Testis (tissue), 2 donors: ENCODE measurements at regions not wholly inside any gene's neighbourhood (a gene's known extent, or its start where the extent isn't known, plus 50 kb on each side); places are given as distances from the start of the nearest gene placed in this dataset.
"Not testable (repeated sequence)": the region's sequence is repeated elsewhere in the genome, so short reads cannot be mapped to it uniquely, and the experiment has no call there.

ENCODE experiments used
- DNase-seq: peaks from one replicate; pipeline ENCODE4 v3.0.0-alpha.2; 2019
- H3K27ac ChIP-seq, 2 donors: fragments of 200-600 bp; sonication (generic); one replicate each; pipeline ENCODE4 v1.5.1; 2019
- H3K27me3 ChIP-seq: fragments of 200-600 bp; sonication (generic); one replicate; pipeline ENCODE4 v1.5.1; 2019
- H3K36me3 ChIP-seq: fragments of 200-600 bp; sonication (generic); one replicate; pipeline ENCODE4 v1.5.1; 2017; ENCODE audit warnings: low read depth; ENCODE audit errors: missing control alignments
- H3K4me1 ChIP-seq: fragments of 200-600 bp; sonication (generic); one replicate; pipeline ENCODE4 v1.5.1; 2019
- H3K4me3 ChIP-seq, 2 donors: fragments of 200-600 bp; sonication (generic); one replicate each; pipeline ENCODE4 v1.5.1; 2017 to 2019
- H3K9me3 ChIP-seq: fragments of 200-600 bp; sonication (generic); one replicate; pipeline ENCODE4 v1.5.1; 2017
- POLR2A ChIP-seq: fragments of 450-650 bp; IDR thresholded peaks from one replicate; pipeline ENCODE4 v1.6.1; 2017; ENCODE audit warnings: antibody characterized with exemption, mild to moderate bottlenecking, moderate library complexity
- WGBS, 2 donors: methylation state at CpG; one replicate each; pipeline ENCODE4 v1.1.5; 2018; 5-methylcytosine and 5-hydroxymethylcytosine counted together
- intact Hi-C: fragments of 100-400 bp; cut with DNase I; formaldehyde crosslinking; loops from one replicate; pipeline ENCODE4 v1.15.1; 2023; ENCODE audit warnings: low total_unique reads
- TF ChIP-seq, protein P1 (sequence below), 3 experiments: fragments of 450-650 bp in 2 of 3; fragments of 200-600 bp in 1 of 3; sonication (generic) in 1 of 3; IDR thresholded peaks; one replicate each; pipeline ENCODE4 v1.5.1; 2016 to 2019; ENCODE audit warnings: antibody characterized with exemption in 3 of 3, mild to moderate bottlenecking in 2 of 3, moderate library complexity in 1 of 3

DNA sequence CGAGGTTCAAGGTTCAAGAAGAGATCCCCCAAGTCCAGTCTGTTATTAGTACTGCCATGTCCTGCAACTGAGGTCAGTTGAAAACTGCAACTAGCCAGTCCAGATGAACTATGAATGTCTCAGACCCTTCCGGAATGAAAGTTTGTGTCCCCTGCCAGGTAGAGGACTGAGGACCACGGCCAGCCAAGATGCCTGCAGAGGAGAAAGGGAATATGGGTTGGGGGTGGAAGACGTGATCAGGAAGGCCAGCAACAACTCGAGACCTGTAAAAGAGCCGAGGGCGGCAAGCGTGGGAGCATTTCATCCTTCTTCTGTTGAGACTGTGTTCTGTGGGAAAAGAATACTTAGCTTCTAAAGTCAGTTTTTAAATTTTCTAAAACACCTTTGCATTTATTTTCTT is 572.4 kb upstream of the B3GAT1 start:
- TF ChIP-seq, protein P1, sequence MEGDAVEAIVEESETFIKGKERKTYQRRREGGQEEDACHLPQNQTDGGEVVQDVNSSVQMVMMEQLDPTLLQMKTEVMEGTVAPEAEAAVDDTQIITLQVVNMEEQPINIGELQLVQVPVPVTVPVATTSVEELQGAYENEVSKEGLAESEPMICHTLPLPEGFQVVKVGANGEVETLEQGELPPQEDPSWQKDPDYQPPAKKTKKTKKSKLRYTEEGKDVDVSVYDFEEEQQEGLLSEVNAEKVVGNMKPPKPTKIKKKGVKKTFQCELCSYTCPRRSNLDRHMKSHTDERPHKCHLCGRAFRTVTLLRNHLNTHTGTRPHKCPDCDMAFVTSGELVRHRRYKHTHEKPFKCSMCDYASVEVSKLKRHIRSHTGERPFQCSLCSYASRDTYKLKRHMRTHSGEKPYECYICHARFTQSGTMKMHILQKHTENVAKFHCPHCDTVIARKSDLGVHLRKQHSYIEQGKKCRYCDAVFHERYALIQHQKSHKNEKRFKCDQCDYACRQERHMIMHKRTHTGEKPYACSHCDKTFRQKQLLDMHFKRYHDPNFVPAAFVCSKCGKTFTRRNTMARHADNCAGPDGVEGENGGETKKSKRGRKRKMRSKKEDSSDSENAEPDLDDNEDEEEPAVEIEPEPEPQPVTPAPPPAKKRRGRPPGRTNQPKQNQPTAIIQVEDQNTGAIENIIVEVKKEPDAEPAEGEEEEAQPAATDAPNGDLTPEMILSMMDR (IDR thresholded peaks at IDR 0.05) = no peak
- no peak for TF ChIP-seq POLR2A
- H3K27me3 ChIP-seq = no peaks in the 10 kb centered on the region
- H3K27ac ChIP-seq = no peak overlapping the region
- H3K4me1 ChIP-seq = peaks cover 3% of the 10 kb centered on the region
- H3K9me3 ChIP-seq = no peaks in the 10 kb centered on the region
- H3K36me3 ChIP-seq = no peaks in the 10 kb centered on the region
- H3K4me3 ChIP-seq = no peak overlapping the region
- WGBS, 2 donors = 83 to 86% methylated on average over 8 of the region's 8 CpGs
- intact Hi-C loops = no loop called here
- DNase-seq = no peak

DNA sequence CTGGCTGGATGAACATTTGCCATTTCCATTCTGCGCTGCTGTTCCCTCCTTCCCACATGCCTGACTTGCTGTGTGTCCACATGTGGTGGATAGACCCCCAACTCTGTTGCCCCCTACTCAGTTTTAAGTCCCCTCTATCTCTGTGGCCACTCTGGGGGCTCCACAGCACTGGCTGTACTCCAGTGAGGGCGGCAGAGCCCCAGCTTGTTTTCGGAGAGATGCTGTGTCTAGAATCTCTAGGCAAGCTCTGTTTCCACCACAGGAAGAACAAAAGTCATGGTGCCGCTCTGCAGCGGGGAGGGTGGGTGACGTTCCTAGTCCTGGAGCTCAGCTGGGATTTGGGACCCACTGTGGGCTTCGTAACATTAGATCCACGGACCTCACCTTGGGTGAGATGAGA is 570.4 kb upstream of the B3GAT1 start:
- H3K27ac ChIP-seq, DNase-seq, H3K9me3 ChIP-seq, H3K4me3 ChIP-seq, intact Hi-C loops, H3K27me3 ChIP-seq, H3K36me3 ChIP-seq, H3K4me1 ChIP-seq: not testable (repeated sequence)
- 90 to 93% methylated on average over 6 to 8 of the region's 8 CpGs for WGBS, 2 donors

DNA sequence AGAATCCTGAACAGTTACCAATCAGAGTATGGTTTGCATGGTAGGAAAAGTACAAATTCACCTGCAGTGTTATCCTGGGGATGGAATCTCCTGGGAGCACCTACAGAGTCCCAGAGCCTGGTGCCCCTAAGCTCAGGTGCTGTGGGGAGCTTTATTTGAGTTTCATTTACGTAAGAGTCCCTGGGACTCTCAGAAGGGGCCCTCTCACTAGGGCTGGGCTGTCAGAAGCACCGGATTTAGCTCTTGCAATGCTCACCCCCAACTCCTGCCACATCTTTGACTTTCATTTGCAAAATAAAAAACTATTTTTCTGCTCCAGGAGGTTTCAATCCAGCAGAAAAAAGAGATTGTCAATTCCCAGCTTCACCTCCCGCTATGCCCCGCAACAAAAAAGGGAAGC is 569.8 kb upstream of the B3GAT1 start:
- Histone ChIP-seq H3K4me3 (no peak overlapping the region), H3K9me3 (no peaks in the 10 kb centered on the region), H3K4me1 (no peaks in the 10 kb centered on the region), H3K27me3 (no peaks in the 10 kb centered on the region), H3K36me3 (no peaks in the 10 kb centered on the region), H3K27ac (no peak overlapping the region)
- WGBS, 2 donors = 74 to 76% methylated on average over 4 of the region's 4 CpGs
- TF ChIP-seq, protein P1 (IDR thresholded peaks at IDR 0.05) = no peak
- no peak for TF ChIP-seq POLR2A
- intact Hi-C loops = no loop called here
- DNase-seq = no peak

DNA sequence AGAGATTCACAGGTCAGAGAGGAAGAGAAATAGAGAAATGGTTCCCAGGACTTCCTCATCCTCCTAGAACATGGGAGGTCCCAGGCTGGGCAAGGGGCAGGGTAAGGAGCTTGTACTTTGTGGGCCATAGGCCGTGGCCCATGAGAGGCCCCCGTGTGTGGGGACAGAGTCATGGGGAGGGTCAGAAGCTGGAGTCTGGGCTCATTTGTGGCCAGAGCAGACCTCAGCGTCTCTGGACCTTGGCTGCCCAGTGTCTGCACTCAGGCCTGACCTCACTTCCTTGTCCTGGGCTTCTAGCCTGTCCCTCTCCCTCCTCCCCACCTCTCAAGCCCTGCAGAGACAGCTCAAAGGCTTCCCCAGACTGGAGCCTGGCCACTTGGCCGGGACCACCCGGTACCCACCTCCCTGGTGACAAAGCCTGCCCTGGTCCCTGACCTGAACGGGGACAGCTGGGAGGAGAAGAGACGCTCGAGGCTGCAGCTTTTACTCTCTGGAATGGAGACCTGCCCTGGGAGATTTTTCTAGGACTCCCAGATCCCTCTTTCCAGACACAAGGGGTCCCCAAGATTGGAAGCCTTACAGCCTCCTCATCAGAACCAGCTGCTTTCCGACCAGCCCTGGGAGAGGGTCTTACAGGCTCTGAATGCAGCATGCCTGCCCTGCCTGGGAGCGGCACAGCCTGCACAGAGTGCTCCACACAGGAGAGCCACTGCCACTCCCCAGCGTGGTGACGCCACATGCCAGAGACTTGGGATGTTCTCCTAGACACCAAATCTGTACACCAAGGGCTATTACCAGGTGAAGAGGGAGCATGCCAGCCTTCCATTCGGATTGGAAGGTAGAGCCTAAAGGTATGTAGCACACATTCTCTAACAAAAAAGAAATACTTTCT is 569.0 kb upstream of the B3GAT1 start:
- Histone ChIP-seq H3K9me3 (no peaks in the 10 kb centered on the region), H3K27me3 (no peaks in the 10 kb centered on the region), H3K27ac (no peak overlapping the region), H3K36me3 (no peaks in the 10 kb centered on the region), H3K4me1 (no peaks in the 10 kb centered on the region), H3K4me3 (no peak overlapping the region)
- intact Hi-C loops = no loop called here
- no peak for DNase-seq
- WGBS, 2 donors = 70 to 78% methylated on average over 13 of the region's 13 CpGs
- TF ChIP-seq POLR2A = no peak
- TF ChIP-seq, protein P1 (IDR thresholded peaks at IDR 0.05) = no peak

DNA sequence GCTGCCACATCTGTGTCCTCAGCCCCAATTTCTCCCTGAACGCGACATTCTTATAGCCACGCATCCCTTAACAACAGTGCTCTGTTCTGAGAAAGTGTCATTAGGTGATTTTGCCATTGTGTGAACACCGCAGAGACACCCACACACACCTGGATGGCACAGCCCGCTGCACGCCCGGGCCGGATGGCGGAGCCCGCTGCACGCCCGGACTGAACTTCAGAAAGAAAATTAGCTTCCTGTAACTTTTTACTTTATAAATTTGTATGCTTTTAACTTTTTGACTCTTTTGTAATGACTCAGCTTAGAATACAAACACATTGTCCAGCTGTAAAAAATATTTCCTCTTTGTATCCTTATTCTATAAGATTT is 567.0 kb upstream of the B3GAT1 start:
- H3K36me3 ChIP-seq, DNase-seq, H3K27ac ChIP-seq, H3K9me3 ChIP-seq, intact Hi-C loops, H3K27me3 ChIP-seq, H3K4me3 ChIP-seq, H3K4me1 ChIP-seq: not testable (repeated sequence)
- WGBS, 2 donors = 92 to 94% methylated on average over 12 of the region's 12 CpGs
